Endodermal cell (in vitro differentiated cells): ENCODE measurements at regions not wholly inside any gene's neighbourhood (a gene's known extent, or its start where the extent isn't known, plus 50 kb on each side); places are given as distances from the start of the nearest gene placed in this dataset.

Experiments used
- DNase-seq: peaks from one replicate; pipeline ENCODE4 v3.0.0-alpha.2; 2017
- H3K27ac ChIP-seq: 2 replicates; pipeline ENCODE4 v1.5.1; 2013; ENCODE audit warnings: mild to moderate bottlenecking, low read depth, low read length, moderate library complexity
- H3K27me3 ChIP-seq: 2 replicates; pipeline ENCODE4 v1.6.1; 2013; ENCODE audit warnings: mild to moderate bottlenecking, low read length, moderate library complexity; ENCODE audit not compliant: insufficient read depth, control insufficient read depth, poor library complexity, severe bottlenecking
- H3K36me3 ChIP-seq: 2 replicates; pipeline ENCODE4 v1.7.0; 2013; ENCODE audit warnings: mild to moderate bottlenecking, low read length, moderate library complexity; ENCODE audit not compliant: control insufficient read depth, insufficient read depth
- H3K4me1 ChIP-seq: one replicate; pipeline ENCODE4 v1.7.0; 2013; ENCODE audit warnings: low read length; ENCODE audit not compliant: control insufficient read depth, insufficient read depth
- H3K4me3 ChIP-seq: 2 replicates; pipeline ENCODE4 v1.5.1; 2013; ENCODE audit warnings: mild to moderate bottlenecking, low read length, moderate library complexity
- H3K9ac ChIP-seq: 2 replicates; pipeline ENCODE4 v1.6.1; 2013; ENCODE audit warnings: mild to moderate bottlenecking, low read length, moderate library complexity; ENCODE audit not compliant: poor library complexity, severe bottlenecking; ENCODE audit errors: extremely low read depth
- H3K9me3 ChIP-seq: 2 replicates; pipeline ENCODE4 v1.6.1; 2013; ENCODE audit warnings: mild to moderate bottlenecking, low read length, moderate library complexity; ENCODE audit not compliant: control insufficient read depth
- H3K27ac Mint-ChIP-seq: 2 replicates; pipeline ENCODE4 v1.8.0; 2020; ENCODE audit warnings: mixed read lengths
- H3K27me3 Mint-ChIP-seq: 2 replicates; pipeline ENCODE4 v1.8.0; 2021; ENCODE audit warnings: mild to moderate bottlenecking, mixed read lengths; ENCODE audit not compliant: insufficient read depth
- H3K36me3 Mint-ChIP-seq: 2 replicates; pipeline ENCODE4 v1.8.0; 2020; ENCODE audit warnings: low read depth, mixed read lengths
- H3K4me1 Mint-ChIP-seq: 2 replicates; pipeline ENCODE4 v1.8.0; 2020; ENCODE audit warnings: mixed read lengths
- H3K4me3 Mint-ChIP-seq: 2 replicates; pipeline ENCODE4 v1.8.0; 2020; ENCODE audit warnings: mild to moderate bottlenecking, moderate library complexity, mixed read lengths
- H3K9me3 Mint-ChIP-seq: 2 replicates; pipeline ENCODE4 v1.8.0; 2020; ENCODE audit warnings: mild to moderate bottlenecking, mixed read lengths
- CTCF ChIP-seq: fragments of 200-600 bp; sonication (generic); conservative IDR thresholded peaks from 2 replicates; pipeline ENCODE4 v1.5.0; 2021; ENCODE audit warnings: antibody characterized with exemption, mild to moderate bottlenecking
- WGBS, 2 experiments: methylation state at CpG; one replicate each; pipeline versions ENCODE4 v1.1.5 to v1.1.7; 2013; ENCODE audit warnings: missing lambda C conversion rate in 2 of 2, mixed read lengths in 1 of 2; ENCODE audit not compliant: insufficient coverage in 1 of 2, insufficient read length in 1 of 2; 5-methylcytosine and 5-hydroxymethylcytosine counted together

- 86 to 90% methylated on average over 1 to 2 of the region's 2 CpGs for WGBS, 2 experiments
- no peaks in the 10 kb centered on the region for H3K27me3 ChIP-seq
- Mint-ChIP-seq H3K9me3 (no peaks in the 10 kb centered on the region), H3K36me3 (no peaks in the 10 kb centered on the region), H3K4me3 (no peak overlapping the region), H3K27ac (no peak overlapping the region), H3K27me3 (no peaks in the 10 kb centered on the region), H3K4me1 (no peaks in the 10 kb centered on the region)
- no peak for DNase-seq
- no peaks in the 10 kb centered on the region for H3K36me3 ChIP-seq
- no peak overlapping the region for H3K4me3 ChIP-seq
- no peaks in the 10 kb centered on the region for H3K9me3 ChIP-seq
- TF ChIP-seq CTCF = no peak
- H3K27ac ChIP-seq = no peak overlapping the region
- H3K4me1 ChIP-seq = no peaks in the 10 kb centered on the region
- no peak overlapping the region for H3K9ac ChIP-seq
Measured at GRCh38 chr13:83633746-83634145, 248.5 kb downstream of the SLITRK1 start.

GRCh38 chr13:83622422-83622784 is 259.9 kb downstream of the SLITRK1 start:
- no peak for TF ChIP-seq CTCF
- Histone ChIP-seq H3K9me3 (no peaks in the 10 kb centered on the region), H3K27ac (no peak overlapping the region), H3K27me3 (no peaks in the 10 kb centered on the region), H3K4me3 (no peak overlapping the region), H3K9ac (no peak overlapping the region), H3K36me3 (no peaks in the 10 kb centered on the region), H3K4me1 (no peaks in the 10 kb centered on the region)
- Mint-ChIP-seq H3K27me3 (no peaks in the 10 kb centered on the region), H3K27ac (no peak overlapping the region), H3K36me3 (no peaks in the 10 kb centered on the region), H3K4me3 (no peak overlapping the region), H3K9me3 (no peaks in the 10 kb centered on the region), H3K4me1 (no peaks in the 10 kb centered on the region)
- WGBS, 2 experiments = 89 to 93% methylated on average over 2 of the region's 2 CpGs
- DNase-seq = no peak

- H3K36me3 ChIP-seq = no peaks in the 10 kb centered on the region
- no peak overlapping the region for H3K9ac ChIP-seq
- no peaks in the 10 kb centered on the region for H3K4me1 ChIP-seq
- H3K27me3 Mint-ChIP-seq = no peaks in the 10 kb centered on the region
- H3K36me3 Mint-ChIP-seq = no peaks in the 10 kb centered on the region
- no peaks in the 10 kb centered on the region for H3K4me1 Mint-ChIP-seq
- no peaks in the 10 kb centered on the region for H3K9me3 ChIP-seq
- DNase-seq = no peak
- H3K27ac Mint-ChIP-seq = no peak overlapping the region
- H3K27me3 ChIP-seq = no peaks in the 10 kb centered on the region
- whole genome bisulfite sequencing, 2 experiments = 84 to 87% methylated on average over 4 to 10 of the region's 10 CpGs
- no peak overlapping the region for H3K4me3 ChIP-seq
- no peak for TF ChIP-seq CTCF
- H3K9me3 Mint-ChIP-seq = no peaks in the 10 kb centered on the region
- H3K4me3 Mint-ChIP-seq = no peak overlapping the region
- no peak overlapping the region for H3K27ac ChIP-seq
Measured at GRCh38 chr13:83621765-83622421, 260.4 kb downstream of the SLITRK1 start.
